ENCODE measurements at regions not wholly inside any gene's neighbourhood (a gene's known extent, or its start where the extent isn't known, plus 50 kb on each side); places are given as distances from the start of the nearest gene placed in this dataset.

GRCh38 chr12:23472329-23472971 lies 477.0 kb downstream of the SOX5 start:
- DNase-seq (ENCODE audit: low spot score) = no peak

GRCh38 chr12:23473071-23473470 lies 476.4 kb downstream of the SOX5 start:
- DNase-seq (ENCODE audit: low spot score) = no peak

GRCh38 chr12:23474438-23474976 lies 475.0 kb downstream of the SOX5 start:
- no peak for DNase-seq (ENCODE audit: low spot score)
